IgD-negative memory B cell (primary cell): ENCODE measurements at regions not wholly inside any gene's neighbourhood (a gene's known extent, or its start where the extent isn't known, plus 50 kb on each side); places are given as distances from the start of the nearest gene placed in this dataset.

Source experiments
- H3K27ac Mint-ChIP-seq, 3 donors: one replicate each; pipeline ENCODE4 v1.8.0; 2020 to 2022; ENCODE audit warnings: mild to moderate bottlenecking in 3 of 3, mixed read lengths in 3 of 3, moderate library complexity in 1 of 3
- H3K27me3 Mint-ChIP-seq: one replicate; pipeline ENCODE4 v1.8.0; 2021; ENCODE audit warnings: mixed read lengths
- H3K36me3 Mint-ChIP-seq: one replicate; pipeline ENCODE4 v1.8.0; 2020; ENCODE audit warnings: mild to moderate bottlenecking, mixed read lengths
- H3K4me1 Mint-ChIP-seq, 3 donors: one replicate each; pipeline ENCODE4 v1.8.0; 2020 to 2022; ENCODE audit warnings: mixed read lengths in 3 of 3, mild to moderate bottlenecking in 1 of 3
- H3K4me3 Mint-ChIP-seq, 4 donors: one replicate each; pipeline ENCODE4 v1.8.0; 2020 to 2022; ENCODE audit warnings: mild to moderate bottlenecking in 4 of 4, mixed read lengths in 4 of 4, moderate library complexity in 3 of 4
- H3K9me3 Mint-ChIP-seq, 3 donors: one replicate each; pipeline ENCODE4 v1.8.0; 2020 to 2021; ENCODE audit warnings: mixed read lengths in 3 of 3, mild to moderate bottlenecking in 1 of 3

GRCh38 chr12:58225203-58225877 lies 284.0 kb downstream of the ATP23 start:
- H3K4me1 Mint-ChIP-seq: no peaks in the 10 kb centered on the region
- peaks cover 1% of the 10 kb centered on the region for H3K27me3 Mint-ChIP-seq
- H3K36me3 Mint-ChIP-seq: no peaks in the 10 kb centered on the region
- no peak overlapping the region for H3K27ac Mint-ChIP-seq
- H3K9me3 Mint-ChIP-seq: no peaks in the 10 kb centered on the region
- no peak overlapping the region for H3K4me3 Mint-ChIP-seq

GRCh38 chr12:58233886-58234285 lies 292.5 kb downstream of the ATP23 start:
- Mint-ChIP-seq H3K27me3 (peaks cover 10% of the 10 kb centered on the region), H3K36me3 (no peaks in the 10 kb centered on the region), H3K4me1 (no peaks in the 10 kb centered on the region), H3K27ac (no peak overlapping the region), H3K4me3 (no peak overlapping the region), H3K9me3 (peaks cover 0 to 4% (median 0%) of the 10 kb centered on the region in 3 donors)

GRCh38 chr12:58238411-58238810 lies 297.0 kb downstream of the ATP23 start:
- H3K9me3 Mint-ChIP-seq: peaks cover 0 to 1% (median 0%) of the 10 kb centered on the region in 3 donors
- no peak overlapping the region for H3K27ac Mint-ChIP-seq
- no peaks in the 10 kb centered on the region for H3K4me1 Mint-ChIP-seq
- no peaks in the 10 kb centered on the region for H3K27me3 Mint-ChIP-seq
- H3K4me3 Mint-ChIP-seq: no peak overlapping the region
- H3K36me3 Mint-ChIP-seq: no peaks in the 10 kb centered on the region

- H3K36me3 Mint-ChIP-seq: no peaks in the 10 kb centered on the region
- peaks cover 0 to 1% (median 0%) of the 10 kb centered on the region in 3 donors for H3K9me3 Mint-ChIP-seq
- no peaks in the 10 kb centered on the region for H3K4me1 Mint-ChIP-seq
- no peak overlapping the region for H3K4me3 Mint-ChIP-seq
- H3K27ac Mint-ChIP-seq: no peak overlapping the region
- no peaks in the 10 kb centered on the region for H3K27me3 Mint-ChIP-seq
Observed at GRCh38 chr12:58241099-58241498, 299.7 kb downstream of the ATP23 start.

- Mint-ChIP-seq H3K9me3 (peaks cover 0 to 3% (median 1%) of the 10 kb centered on the region in 3 donors), H3K27me3 (no peaks in the 10 kb centered on the region), H3K36me3 (no peaks in the 10 kb centered on the region), H3K27ac (no peak overlapping the region), H3K4me1 (no peaks in the 10 kb centered on the region), H3K4me3 (no peak overlapping the region)
Observed at GRCh38 chr12:58242796-58243630, 301.6 kb downstream of the ATP23 start.

- Mint-ChIP-seq H3K9me3 (peaks cover 0 to 3% (median 1%) of the 10 kb centered on the region in 3 donors), H3K27me3 (peaks cover 2% of the 10 kb centered on the region), H3K4me3 (no peak overlapping the region), H3K27ac (no peak overlapping the region), H3K36me3 (no peaks in the 10 kb centered on the region), H3K4me1 (peaks cover 0 to 2% (median 0%) of the 10 kb centered on the region in 3 donors)
Observed at GRCh38 chr12:58247633-58248032, 306.3 kb downstream of the ATP23 start.

GRCh38 chr12:58248599-58248998 lies 307.2 kb downstream of the ATP23 start:
- no peak overlapping the region for H3K4me3 Mint-ChIP-seq
- H3K27ac Mint-ChIP-seq: no peak overlapping the region
- peaks cover 0 to 3% (median 1%) of the 10 kb centered on the region in 3 donors for H3K9me3 Mint-ChIP-seq
- peaks cover 2% of the 10 kb centered on the region for H3K27me3 Mint-ChIP-seq
- H3K36me3 Mint-ChIP-seq: no peaks in the 10 kb centered on the region
- H3K4me1 Mint-ChIP-seq: peaks cover 0 to 2% (median 0%) of the 10 kb centered on the region in 3 donors

GRCh38 chr12:58249610-58250009 lies 308.2 kb downstream of the ATP23 start:
- Mint-ChIP-seq H3K27me3 (peaks cover 2% of the 10 kb centered on the region), H3K36me3 (no peaks in the 10 kb centered on the region), H3K9me3 (peaks cover 0 to 3% (median 1%) of the 10 kb centered on the region in 3 donors), H3K4me1 (peaks cover 0 to 2% (median 0%) of the 10 kb centered on the region in 3 donors), H3K4me3 (no peak overlapping the region), H3K27ac (no peak overlapping the region)

GRCh38 chr12:58250077-58250476 lies 308.7 kb downstream of the ATP23 start:
- Mint-ChIP-seq H3K27ac (no peak overlapping the region), H3K36me3 (no peaks in the 10 kb centered on the region)

GRCh38 chr12:58252914-58253313 lies 311.5 kb downstream of the ATP23 start:
- H3K9me3 Mint-ChIP-seq: no peaks in the 10 kb centered on the region
- H3K4me1 Mint-ChIP-seq: peaks cover 0 to 2% (median 0%) of the 10 kb centered on the region in 3 donors
- H3K4me3 Mint-ChIP-seq: no peak overlapping the region
- H3K27me3 Mint-ChIP-seq: peaks cover 5% of the 10 kb centered on the region
- H3K27ac Mint-ChIP-seq: no peak overlapping the region
- H3K36me3 Mint-ChIP-seq: no peaks in the 10 kb centered on the region

More at GRCh38 chr12:58250077-58250476, 308.7 kb downstream of the ATP23 start:
- peaks cover 2% of the 10 kb centered on the region for H3K27me3 Mint-ChIP-seq
- H3K9me3 Mint-ChIP-seq: peaks cover 0 to 3% (median 1%) of the 10 kb centered on the region in 3 donors
- peaks cover 0 to 2% (median 0%) of the 10 kb centered on the region in 3 donors for H3K4me1 Mint-ChIP-seq
- H3K4me3 Mint-ChIP-seq: no peak overlapping the region

GRCh38 chr12:58253663-58254062 lies 312.3 kb downstream of the ATP23 start:
- Mint-ChIP-seq H3K27me3 (peaks cover 5% of the 10 kb centered on the region), H3K9me3 (no peaks in the 10 kb centered on the region), H3K27ac (no peak overlapping the region), H3K4me1 (no peaks in the 10 kb centered on the region), H3K4me3 (no peak overlapping the region), H3K36me3 (no peaks in the 10 kb centered on the region)

- H3K27ac Mint-ChIP-seq: no peak overlapping the region
- H3K4me3 Mint-ChIP-seq: no peak overlapping the region
- peaks cover 5% of the 10 kb centered on the region for H3K27me3 Mint-ChIP-seq
- H3K4me1 Mint-ChIP-seq: no peaks in the 10 kb centered on the region
- H3K36me3 Mint-ChIP-seq: no peaks in the 10 kb centered on the region
- H3K9me3 Mint-ChIP-seq: no peaks in the 10 kb centered on the region
Observed at GRCh38 chr12:58254463-58255100, 313.2 kb downstream of the ATP23 start.

- H3K36me3 Mint-ChIP-seq: no peaks in the 10 kb centered on the region
- H3K27me3 Mint-ChIP-seq: peaks cover 1% of the 10 kb centered on the region
- peaks cover 0 to 6% (median 4%) of the 10 kb centered on the region in 3 donors for H3K9me3 Mint-ChIP-seq
- no peak overlapping the region for H3K27ac Mint-ChIP-seq
- H3K4me1 Mint-ChIP-seq: no peaks in the 10 kb centered on the region
- no peak overlapping the region for H3K4me3 Mint-ChIP-seq
Observed at GRCh38 chr12:58262796-58263195, 321.4 kb downstream of the ATP23 start.

GRCh38 chr12:58263816-58264215 lies 322.4 kb downstream of the ATP23 start:
- Mint-ChIP-seq H3K36me3 (no peaks in the 10 kb centered on the region), H3K27me3 (peaks cover 5% of the 10 kb centered on the region), H3K27ac (no peak overlapping the region), H3K4me1 (no peaks in the 10 kb centered on the region), H3K9me3 (peaks cover 0 to 6% (median 4%) of the 10 kb centered on the region in 3 donors), H3K4me3 (no peak overlapping the region)

- no peaks in the 10 kb centered on the region for H3K36me3 Mint-ChIP-seq
- no peak overlapping the region for H3K4me3 Mint-ChIP-seq
- H3K27ac Mint-ChIP-seq: no peak overlapping the region
- H3K4me1 Mint-ChIP-seq: no peaks in the 10 kb centered on the region
- peaks cover 0 to 9% (median 6%) of the 10 kb centered on the region in 3 donors for H3K9me3 Mint-ChIP-seq
- H3K27me3 Mint-ChIP-seq: peaks cover 6% of the 10 kb centered on the region
Observed at GRCh38 chr12:58268069-58268468, 326.7 kb downstream of the ATP23 start.
